NCI-H1092 (cell line): ENCODE measurements at regions not wholly inside any gene's neighbourhood (a gene's known extent, or its start where the extent isn't known, plus 50 kb on each side); places are given as distances from the start of the nearest gene placed in this dataset.

Experiments
- DNase-seq: peaks from one replicate; lab custom pipeline; 2025; lab: John Stamatoyannopoulos, UW

DNA sequence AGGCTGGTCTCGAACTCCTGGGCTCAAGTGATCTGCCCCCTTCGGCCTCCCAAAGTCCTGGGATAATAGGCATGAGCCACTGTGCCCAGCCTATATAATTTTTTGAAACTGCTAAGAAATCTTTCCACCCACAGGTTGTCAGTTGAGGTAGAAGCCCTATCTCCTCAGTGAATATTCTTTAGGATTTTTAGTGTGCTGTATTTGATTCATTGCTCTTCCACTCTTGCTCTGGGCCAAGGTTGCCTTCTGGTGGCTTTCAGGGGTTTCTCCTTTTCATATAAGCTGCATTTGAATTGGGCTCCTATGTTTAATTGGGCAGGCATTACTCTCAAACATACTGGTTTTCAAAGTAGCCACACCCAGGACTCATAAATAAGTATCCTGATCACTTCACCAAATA lies 931.2 kb downstream of the GATA3 start:
- no peak for DNase-seq

DNA sequence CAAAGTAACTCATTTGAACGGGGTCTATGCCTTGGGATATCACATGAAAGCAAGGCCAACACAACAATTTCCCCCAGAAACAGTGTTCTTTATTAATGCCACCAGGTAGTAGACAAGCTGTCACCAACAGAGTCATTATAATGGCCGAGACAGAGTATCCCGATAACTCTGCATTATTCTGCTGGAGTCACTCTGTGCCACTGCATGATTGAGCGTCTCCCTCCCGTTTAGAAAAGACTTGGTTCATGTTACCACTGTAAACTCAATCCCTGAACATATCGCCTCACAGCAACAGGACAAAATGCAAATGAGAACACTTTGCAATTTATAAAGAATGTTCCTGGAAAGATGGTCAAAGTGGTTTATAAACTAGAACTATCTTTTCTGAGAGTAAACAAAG lies 932.5 kb downstream of the GATA3 start:
- no peak for DNase-seq

DNA sequence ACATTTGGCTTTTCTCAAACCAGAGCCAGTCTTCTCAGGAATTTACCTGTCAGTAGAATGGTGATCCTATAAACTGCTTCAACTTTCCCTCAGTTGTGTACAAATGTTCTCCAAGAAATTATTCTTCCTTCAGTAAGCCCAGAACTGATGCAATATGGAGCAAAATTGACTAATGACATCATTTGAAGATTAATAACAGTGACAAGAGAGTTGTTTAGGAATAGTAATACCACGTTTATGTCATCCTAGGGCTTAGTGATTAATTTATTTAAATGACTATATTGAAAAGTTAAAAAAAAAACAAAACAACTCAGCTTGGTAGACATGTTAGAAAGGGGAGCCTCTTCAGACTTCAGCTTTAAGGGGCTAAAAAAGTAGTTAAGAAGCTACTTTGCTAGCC lies 933.2 kb downstream of the GATA3 start:
- DNase-seq = no peak

DNA sequence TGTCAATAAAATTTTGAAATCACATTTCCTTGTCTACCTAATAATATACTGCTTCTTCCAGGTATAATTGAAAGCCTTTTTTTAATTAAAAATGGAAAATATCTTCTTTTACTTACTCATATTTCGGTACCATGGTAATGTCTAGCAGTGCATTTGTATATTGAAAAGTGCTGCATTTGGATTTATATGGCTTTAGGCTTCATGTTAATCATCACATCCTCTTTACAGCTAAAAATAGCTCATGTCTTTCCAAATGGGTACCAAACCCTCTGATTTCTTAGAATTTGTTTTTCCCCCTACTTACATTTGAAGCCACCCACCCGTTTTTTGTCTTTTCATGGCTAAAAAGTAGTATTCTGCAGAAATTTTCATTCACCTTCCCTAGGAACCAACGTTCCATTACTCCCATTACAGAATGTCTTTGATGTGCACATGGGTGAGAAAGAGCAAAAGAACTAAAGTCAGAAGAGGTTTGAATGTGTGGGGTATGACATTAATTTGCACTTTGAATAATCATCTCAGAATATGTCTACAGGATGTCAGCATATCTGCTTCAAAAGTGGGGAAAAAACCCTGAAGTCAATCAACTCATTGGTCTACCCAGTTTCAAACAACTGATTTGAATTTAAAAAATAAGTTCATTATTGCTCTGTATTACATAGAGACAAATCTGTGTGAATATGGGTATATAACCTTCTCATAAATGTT lies 935.9 kb downstream of the GATA3 start:
- DNase-seq = no peak

DNA sequence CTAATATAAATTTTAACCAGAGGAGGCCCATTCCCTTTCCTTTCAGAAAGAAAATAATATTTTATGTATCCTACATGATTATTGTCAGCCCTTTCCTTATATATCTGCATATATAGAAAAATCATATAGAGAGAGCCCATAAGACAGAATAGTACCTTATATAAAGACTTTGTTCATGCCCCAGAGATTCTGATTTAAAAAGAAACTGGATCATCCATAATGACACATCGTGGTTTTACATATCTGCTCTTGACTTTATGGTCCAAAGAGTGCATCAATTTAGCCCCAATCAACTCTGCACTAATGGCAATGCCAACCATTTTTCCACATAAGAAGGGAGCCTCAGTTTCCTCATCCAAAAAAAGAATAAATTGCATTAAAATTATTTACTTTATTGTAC lies 937.5 kb downstream of the GATA3 start:
- DNase-seq = no peak

DNA sequence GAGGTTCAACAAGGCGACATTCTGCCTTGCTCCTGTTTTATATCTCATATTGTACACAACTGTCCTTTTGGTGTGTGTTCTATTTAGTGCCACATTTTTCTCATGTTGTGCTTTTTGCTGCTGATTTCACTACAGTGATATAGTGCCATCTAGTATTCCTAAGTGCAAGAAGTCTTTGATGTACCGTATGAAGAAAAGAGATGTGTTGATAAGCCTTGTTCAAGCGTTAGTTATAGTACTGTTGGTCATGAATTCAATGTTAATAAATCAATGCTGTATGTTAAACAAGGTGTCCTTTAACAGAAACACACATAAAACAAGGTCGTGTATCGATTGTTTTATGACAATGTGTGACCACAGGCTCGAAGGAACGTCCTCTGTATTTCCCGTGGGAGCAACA lies 939.4 kb downstream of the GATA3 start:
- no peak for DNase-seq

DNA sequence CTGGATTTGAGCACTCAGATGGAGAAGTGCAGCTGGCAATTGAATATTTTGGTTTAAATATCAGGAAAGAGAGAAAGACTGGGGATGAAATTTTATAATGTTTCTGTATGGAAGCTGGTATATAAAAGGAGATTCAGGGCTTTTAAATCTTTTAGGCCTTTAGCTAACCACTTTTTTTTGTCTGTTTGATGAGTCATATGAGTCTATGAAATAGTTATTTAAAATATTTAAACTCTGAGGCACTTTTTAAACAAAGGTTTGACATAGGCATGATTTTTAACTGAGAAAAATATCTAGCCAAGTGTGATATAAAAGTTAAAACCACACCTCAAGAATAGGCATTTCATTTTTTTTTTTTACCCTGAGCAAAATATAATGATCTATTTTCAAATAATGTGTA lies 944.3 kb downstream of the GATA3 start:
- DNase-seq = no peak

DNA sequence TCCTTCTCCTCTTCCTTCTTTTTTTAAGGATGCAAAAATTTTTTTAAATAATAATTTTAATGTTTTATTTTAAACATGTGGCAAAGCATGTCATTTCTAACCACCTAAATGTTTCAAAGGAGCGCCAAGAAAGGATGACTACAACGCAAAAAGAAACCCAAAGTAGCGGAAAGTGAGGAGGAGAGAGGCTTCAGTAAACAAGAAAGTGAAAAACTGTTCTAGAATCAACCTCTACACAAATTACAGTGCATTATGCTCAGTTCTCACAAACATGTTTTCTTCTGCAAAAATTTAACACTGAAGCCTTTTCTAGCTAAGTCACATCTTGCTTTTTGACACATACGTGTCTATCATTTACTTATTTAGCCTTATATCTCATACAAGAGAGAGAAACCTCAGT lies 948.6 kb downstream of the GATA3 start:
- DNase-seq = no peak

DNA sequence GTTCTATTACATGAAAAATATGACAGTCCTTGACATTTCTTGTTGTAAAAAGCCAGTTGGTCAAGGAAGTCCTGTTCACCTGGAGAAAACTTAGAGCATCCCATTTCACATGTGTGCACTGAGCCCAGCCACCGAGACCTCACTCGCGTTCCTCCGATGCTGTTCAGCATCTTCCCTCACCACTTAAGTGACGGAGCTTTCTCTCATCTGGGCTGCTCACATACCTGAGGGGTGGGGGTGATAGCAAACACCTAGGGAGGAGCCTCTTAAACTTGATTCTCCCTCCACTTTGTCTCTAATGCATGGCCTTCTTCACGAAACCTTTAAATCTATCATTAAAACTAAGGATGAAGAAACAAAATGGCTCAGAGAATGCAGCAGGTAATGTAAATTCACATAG lies 950.2 kb downstream of the GATA3 start:
- DNase-seq = no peak

DNA sequence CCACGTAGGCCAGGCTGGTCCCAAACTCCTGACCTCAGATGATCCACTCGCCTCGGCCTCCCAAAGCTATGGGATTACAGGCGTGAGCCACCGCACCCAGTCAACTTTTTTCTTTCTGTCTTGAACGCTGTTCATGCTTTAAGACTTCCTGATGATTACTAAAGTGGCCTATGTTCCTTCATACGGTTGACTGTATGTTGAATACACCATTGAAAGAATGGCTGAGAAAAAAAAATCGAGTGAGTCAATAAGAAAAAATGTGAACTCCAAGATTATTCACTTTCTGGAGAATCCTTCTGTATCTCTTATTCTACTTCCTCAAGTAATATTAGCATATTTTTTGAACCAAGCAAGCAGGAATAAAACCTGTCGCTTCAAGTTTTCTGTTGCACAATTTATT lies 955.0 kb downstream of the GATA3 start:
- no peak for DNase-seq

DNA sequence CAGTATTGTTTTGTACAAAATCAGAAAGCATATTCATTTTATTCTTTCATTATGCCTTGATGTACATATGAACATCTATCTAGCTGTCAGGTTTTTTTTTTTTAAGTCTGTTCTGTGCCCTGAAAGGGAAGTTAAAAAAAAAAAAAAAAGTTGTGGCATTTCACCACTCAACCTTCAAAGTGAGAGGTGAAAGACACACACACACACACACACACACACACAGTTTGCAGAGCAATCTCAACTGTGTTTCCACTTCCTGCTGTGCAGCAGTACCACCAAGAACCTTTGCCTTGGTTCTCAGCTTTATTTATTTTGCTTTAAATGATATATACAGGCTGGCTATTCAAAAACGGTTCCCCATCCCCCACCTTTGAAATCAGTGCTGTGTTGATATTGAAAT lies 955.6 kb downstream of the GATA3 start:
- DNase-seq = no peak

DNA sequence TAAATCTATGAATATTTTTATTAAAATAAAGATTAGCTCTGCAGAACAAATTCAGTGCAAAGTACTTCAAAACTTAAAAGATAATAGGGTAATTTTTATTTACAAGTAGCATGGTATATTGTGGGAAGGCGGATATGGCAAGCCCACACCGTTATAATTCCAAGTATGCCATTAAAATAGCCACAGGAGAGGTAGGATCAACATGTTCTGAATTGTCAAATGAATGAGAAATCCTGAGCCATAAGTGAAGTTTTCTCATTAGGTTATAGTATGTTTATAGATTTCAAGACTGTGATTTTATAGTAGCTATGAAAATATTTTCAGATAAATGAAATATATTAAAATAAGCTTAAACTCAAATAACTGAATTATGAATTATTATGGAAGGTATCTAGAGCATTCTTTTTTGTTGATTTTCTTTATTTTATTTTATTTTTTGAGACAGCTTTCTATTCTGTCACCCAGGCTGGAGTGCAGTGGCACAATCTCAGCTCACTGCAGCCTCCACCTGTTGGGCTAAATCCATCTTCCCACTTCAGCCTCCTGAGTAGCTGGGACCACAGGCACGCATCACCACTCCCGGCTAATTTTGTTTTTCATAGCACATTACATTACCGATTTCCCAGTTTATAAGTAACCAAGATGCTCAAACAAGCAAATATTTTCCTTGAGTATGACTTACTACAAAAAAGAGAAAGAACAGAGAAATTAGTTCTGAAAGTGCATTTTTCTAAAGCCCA lies 956.6 kb downstream of the GATA3 start:
- DNase-seq = no peak

DNA sequence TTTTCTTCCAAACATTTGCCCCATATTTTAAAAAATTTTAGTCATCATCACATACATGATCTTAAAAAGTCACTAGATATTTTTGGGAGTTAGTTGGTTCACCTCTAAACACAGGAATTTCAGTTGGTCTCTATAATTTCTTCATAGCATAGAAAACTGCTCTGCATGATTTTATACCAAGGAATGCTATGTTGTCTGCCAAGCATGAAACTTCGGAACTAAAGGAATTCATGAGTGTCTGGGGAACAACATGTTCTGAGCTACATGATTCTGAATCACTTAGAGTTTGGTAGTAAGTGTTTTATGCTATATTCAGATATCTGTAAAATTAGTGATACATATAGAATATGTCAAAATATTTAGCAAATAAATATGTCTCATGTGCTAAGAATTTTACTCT lies 957.8 kb downstream of the GATA3 start:
- DNase-seq = no peak

DNA sequence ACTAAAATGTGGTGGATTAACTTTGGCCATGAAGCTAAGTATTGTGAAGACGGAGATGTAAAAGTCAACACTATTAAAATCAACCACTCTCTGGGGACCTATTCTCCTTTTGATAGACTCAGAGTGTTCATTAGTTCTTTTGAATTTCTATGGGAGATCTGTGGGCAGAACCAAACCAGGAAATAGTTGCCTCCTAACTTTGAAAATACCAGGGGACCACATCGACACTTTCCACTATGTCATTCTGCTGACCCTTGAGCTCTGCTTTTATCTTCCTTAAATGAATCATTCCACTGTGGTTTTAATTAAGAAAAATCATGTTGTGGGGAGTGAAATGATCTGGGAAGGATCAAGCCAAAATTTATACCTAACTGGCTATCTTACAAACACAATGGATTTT lies 960.5 kb downstream of the GATA3 start:
- no peak for DNase-seq

DNA sequence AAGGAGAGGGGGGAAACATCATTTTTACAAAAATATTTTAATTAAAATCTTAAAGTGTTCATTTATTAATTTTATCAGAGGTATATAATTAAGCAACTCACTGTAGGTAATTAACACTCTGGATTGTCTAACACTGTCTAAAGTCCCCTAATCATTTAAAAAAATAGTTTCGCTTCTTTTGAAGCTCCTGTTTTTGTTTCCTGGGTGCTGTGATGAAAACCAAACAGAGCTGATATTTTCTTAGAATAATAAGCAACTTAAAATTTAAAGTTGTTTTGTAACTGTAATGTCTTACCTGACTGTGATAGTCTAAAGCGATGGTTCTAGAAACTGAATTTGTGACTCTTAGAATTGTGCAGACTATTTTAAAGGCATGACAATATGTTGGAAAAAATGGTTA lies 961.0 kb downstream of the GATA3 start:
- no peak for DNase-seq

DNA sequence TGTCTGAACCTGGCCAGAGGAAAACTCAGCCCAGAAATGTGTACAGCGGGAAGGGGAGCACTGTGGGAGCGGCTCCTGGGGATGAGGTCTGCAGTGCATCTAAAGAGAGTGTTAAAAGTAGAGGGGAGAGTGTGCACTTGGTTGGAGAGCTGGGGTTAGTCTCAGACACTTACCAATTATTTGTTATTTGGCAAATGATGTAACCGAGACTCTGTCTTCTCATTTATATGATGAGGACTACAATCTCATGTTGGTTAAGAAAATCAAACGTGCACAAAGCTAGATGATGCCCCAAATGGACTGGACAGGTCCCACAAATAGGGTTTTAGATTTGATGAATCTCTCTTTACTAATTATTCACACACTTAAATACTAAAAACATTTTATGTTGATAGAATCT lies 962.4 kb downstream of the GATA3 start:
- DNase-seq = no peak

DNA sequence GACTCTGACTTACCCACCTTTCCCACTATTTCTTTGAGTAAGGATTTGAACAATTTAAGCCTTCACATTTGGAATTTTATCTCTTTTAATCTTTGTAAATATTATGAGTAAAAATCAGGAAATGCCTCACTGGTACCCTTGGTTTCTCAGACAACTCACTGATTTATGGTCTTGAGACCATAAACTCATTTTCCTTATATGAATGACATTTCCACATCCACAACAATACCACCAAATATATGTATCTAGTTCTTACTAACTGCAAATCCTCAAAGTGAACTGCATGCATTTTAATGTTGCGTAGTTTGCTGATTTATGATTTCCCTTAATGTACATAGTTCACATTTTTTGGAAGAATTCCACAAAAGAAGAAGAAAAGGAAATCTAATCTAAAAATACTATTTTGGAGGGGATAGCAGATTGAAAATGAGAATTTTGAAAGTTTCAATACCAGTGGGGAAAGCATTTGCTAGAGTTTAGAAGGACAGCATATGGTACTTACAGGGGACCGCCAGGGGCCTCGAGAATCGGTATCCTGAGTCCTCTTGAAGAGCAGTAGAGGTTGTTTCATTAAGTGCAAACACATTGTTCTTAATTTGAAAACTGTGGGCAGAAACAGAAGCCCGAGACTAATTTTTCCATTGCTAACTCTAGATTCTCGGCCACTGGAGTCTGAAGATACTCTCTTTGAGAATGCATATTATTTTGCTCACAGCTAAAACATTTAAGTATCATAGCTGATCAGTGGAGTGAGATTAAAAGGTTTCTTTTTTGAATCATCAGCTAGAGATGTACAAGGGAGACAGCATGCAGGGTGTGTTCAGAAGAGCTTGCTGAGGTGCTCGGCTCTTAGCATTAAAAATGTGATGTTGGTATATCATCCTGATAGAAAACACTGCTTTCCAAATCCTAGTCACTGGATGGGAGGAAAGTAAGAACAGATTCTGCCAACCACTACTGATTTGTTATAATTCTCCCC lies 964.0 kb downstream of the GATA3 start:
- no peak for DNase-seq

DNA sequence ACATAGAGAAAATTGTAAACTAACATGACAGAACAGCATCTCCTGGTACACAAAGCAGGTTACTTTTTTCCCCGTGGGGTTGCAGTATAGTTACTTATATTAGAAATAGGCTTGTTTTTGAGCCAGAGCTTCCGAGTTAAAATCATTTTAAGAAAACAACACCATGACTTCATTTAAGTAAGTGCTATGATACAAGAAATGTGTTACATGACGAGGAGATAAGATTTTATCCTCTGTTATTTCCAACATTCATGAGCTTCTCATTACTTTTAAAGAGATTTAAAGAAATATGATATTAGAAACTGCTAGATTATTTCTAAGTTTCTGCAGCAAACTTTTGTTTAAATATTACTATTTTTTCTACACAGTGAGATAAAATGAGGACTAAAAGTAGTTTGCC lies 968.7 kb downstream of the GATA3 start:
- DNase-seq = no peak

DNA sequence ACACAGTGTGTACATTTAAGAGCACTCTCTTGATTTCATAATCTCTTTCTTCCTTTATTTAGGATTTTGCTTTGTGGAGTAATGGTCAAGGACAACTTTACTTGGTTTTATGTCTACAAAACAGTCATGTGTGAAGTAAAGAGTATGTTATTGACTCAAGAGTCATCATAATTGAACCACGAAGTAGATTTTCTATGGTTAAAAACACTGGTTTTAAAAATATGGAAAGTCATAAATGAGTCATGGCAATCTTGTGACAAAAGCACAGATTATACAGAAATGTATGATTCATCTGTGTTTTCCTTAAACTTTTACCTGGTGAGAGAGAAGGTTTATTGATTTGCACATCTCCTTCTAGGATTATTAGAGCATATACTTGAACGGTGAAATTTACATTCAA lies 969.7 kb downstream of the GATA3 start:
- no peak for DNase-seq

DNA sequence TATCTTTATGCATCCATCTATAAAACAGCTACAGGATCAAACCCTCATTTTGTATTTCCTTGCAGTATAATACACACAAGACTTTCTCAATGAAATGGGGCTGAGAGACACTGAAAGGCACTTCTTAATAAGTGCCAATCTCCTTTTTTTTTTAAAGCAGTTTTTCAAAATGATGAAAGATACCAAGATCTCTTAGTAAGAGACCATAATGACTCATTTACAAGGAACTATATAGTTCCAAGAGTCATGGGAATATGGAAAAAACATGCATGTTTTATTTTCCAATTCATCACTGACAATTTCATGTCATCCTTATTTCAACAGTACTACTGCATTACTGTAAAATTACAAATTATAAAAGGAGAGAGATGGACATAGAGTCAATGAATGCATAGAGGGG lies 973.7 kb downstream of the GATA3 start:
- no peak for DNase-seq

DNA sequence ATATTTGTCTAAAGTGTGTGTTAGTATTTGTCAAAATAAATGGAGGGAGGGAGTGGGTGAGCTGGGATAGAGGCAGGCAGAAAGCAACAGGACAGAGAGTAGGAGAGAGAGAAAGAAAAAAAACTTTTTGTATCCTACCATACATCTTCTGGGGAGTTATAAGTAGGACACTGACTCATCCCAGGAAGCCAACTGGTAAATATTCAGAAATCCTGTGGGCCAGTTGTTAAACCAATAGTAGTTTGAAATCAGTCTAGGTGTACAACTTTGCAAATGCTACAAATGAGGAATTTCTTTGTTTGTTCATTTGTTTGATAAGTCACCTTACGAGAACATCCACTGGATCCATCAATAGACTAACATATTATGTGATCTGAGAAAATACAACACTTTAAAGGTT lies 980.9 kb downstream of the GATA3 start:
- DNase-seq = no peak

DNA sequence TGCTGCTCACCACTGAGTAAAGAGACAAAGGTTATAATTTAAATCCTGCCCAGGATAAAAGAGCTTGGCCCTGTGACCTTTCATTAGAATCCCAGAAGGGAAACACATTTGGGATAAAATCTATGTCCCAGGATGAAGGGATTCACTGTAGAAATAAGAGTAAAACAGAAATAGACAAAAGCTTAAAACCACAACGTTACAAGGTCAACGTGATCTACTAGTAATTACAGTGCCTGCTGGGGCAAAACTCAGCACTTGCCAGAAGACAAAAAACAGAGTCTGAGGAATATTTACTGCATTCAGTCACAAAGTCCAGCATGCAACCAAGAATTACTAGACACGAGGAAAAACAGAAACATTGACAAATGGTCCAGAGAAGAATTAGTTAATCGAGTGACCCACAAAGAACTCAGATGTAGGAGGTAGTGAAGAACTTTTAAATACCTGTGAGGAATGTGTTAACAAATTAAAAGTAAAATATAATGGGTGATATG lies 982.3 kb downstream of the GATA3 start:
- DNase-seq = no peak
